Posterior vena cava (tissue), 2 donors: ENCODE measurements at regions not wholly inside any gene's neighbourhood (a gene's known extent, or its start where the extent isn't known, plus 50 kb on each side); places are given as distances from the start of the nearest gene placed in this dataset.

Experiments used
- DNase-seq: peaks from one replicate; pipeline ENCODE4 v3.0.0-alpha.2; 2020; ENCODE audit warnings: low spot score
- intact Hi-C, 2 donors: fragments of 100-400 bp; cut with DNase I; formaldehyde crosslinking; loops; one replicate each; pipeline versions ENCODE4 v1.14.1 to v1.14.2; 2022 to 2023
- donor health status: DM: yes; HTN: yes; CAD: no.
- donor health status: DM: yes; HTN: yes; CAD: no.

DNA sequence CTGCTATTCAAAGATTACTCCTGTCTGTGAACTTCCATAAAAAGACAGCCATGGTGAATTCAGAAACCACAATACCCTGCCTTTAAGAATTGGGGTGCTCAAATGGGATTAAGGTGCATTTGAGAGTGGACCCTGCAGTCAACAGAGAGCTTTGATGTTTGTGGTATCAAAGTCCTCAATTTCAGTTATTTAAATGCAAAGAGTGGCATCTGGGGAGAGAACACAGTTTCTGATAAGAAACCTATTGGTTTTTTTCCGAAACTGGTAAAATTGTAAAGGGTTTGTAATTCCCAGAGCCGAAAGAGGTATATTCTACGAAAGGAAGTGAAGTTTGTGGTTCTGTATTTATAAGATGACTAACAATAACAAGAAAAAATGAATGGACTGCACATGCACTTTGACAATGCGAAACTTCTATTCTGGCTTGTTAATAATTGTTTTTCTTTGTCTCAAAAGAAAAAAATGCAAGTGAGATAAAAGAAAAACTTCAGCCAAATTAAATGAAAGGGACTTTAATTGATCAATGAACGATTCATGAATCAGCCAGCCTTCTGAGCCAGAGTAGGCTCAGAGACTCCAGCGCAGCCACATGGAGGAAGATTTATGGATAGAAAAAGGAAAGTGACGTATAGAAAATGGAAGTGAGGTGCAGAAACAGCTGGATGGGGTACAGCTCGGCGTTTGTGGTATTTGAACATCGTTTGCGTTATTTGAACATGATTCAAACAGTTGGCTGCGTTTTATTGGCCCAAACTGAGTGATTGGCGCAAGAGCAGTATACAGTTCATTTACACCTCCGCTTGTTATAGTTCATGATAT lies 70.5 kb upstream of the DUSP22 start:
- intact Hi-C loops = no loop called here
- DNase-seq = no peak

DNA sequence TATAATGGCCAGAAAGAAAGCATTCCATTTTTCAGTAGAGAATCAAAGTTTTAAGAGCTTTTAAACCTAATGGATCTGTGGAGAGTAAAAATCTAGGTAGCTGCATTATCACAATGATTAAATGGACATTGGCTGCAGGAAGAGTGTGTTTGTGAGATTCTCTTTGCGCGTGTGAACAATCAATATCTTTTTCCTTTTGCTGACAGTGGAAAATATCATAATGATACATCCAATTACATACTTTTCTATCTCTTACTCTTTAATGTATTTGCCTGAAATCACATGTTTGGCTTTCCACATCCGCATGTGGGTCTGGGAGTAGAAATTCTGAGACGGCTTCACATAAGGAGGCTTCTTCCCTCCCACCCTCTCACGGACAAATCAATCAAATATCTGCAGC lies 69.8 kb upstream of the DUSP22 start:
- intact Hi-C loops = no loop called here
- DNase-seq = no peak

DNA sequence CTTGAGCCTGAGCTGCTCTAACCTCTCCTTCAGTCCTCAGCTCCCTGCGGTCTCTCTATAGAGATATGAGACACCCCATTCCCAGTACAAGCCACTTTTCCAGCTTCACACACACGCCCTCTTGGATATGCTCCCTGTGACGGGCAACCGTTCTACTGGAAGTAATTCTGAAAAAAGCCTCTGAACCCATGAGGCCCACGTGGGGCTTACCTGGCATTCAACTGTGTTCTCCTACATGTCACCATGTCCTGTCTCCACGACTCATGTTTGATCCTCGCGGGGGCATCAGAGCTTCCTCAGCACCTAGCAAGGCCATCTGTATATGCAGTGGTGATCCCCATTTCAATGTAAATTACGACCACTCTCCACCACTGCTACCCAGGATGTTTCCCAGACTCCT lies 69.2 kb upstream of the DUSP22 start:
- DNase-seq = no peak
- intact Hi-C loops = no loop called here

DNA sequence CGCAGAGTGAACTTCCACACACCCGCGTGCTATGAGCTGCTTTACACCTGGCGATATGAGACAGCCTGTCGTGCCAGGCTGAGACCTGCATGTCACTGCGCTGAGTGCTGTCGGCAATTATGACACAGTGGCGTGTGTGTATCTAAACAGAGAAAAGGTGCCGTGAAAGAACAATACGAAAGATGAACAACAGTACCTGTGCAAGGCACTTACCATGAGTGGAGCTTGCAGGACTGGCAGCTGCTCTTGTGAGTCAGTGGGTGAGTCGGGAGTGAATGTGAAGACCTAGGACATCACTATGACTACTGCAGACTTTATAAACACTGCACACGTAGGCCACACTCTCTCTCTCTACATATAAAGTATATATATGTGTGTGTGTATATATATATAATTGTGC lies 68.5 kb upstream of the DUSP22 start:
- intact Hi-C loops = no loop called here
- no peak for DNase-seq

DNA sequence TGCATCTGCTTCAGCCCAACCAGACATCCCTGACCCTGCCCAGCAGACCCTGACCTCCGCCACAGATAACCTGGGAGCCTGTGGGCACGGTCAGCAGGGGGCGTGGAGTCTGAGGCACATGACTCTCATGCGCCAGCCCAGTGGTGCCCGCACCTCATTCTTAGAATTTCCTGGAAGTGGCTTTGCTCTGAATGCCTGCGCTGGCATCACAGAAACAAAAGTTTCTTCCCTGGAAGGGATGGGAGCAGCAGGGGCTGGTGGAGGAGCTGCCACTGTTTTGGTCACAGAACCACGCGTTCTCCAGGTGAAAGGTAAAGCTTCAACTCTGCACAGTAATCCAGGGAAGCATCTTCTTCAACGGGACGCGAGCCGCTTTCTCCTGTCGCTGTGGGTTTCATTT lies 67.9 kb upstream of the DUSP22 start:
- no peak for DNase-seq
- intact Hi-C loops = no loop called here

DNA sequence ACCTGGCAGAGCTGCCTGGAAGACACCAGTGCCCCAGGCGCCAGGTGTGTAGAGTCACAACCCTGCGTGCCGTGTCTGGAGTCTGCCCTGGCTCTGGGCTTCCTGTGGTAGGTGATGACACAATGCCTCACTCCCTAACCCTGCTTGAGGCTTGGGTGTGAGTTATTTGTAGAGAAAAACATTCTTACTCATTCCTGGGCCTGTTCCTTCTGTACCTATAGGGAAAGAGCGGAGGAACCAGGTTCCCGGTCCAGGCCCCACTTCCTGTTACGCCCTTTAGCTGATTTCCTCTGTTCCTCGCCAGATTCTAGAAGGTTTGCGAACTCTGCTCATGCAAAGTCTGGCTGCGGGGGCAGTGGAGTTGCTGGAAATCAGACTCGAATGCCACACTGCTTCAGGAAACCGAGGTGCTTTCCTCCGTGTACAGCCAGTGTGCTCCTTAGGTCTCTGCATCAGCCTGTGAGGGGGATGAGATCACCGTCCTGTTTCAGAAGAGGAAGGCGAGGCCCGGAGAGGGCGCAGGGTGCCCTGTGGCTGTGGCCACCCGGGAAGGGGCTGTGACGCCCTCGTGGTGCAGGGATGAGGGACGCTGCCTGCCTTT lies 67.1 kb upstream of the DUSP22 start:
- intact Hi-C loops = no loop called here
- DNase-seq = no peak

DNA sequence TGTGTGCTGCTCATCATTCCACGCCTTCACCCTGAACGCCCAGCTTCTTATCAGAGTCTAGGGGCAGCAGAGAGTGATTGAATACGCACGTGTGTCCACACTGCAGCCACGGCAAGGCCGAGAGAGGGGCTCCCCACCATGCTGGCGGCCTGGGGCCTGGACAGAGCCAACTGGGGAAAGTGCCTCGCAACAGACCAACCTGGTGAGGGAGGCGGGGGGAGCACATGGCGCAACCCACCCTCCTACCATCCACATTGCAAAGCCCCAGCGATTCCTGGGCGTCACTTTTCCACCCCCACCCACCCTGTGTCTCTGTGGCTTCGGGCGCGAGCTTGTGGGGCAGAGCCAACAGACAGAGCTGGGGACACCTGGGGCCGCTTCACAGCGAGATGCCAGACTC lies 66.4 kb upstream of the DUSP22 start:
- DNase-seq = no peak

DNA sequence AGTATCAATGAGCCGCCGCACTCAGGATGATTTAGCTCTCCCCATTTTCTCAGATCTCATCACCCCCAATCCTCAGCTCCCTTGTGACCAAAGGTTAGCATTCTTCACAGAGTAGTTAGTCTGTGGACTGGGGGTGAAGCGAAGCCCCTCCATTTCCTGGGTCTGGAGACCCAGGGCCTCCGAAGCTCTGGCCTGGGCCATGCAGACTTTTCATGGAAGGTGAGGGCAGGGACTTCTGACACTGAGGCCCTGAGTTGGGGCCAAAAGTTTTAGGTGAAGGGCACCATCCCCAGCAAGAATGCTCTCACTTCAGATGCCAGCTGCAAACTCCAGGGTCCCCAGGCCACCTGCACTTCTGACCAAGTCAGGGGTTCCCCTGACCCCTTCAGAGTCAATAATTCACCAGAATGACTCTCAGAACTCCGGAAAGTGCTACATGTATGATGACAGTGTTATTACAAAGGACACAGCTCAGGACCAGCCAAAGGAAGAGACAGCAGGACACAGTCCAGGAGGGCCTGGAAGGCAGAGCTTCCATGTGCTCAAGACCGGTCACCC lies 65.7 kb upstream of the DUSP22 start:
- intact Hi-C loops = no loop called here
- no peak for DNase-seq

More for the DNA sequence above, 66.4 kb upstream of the DUSP22 start:
- intact Hi-C loops = no loop called here

DNA sequence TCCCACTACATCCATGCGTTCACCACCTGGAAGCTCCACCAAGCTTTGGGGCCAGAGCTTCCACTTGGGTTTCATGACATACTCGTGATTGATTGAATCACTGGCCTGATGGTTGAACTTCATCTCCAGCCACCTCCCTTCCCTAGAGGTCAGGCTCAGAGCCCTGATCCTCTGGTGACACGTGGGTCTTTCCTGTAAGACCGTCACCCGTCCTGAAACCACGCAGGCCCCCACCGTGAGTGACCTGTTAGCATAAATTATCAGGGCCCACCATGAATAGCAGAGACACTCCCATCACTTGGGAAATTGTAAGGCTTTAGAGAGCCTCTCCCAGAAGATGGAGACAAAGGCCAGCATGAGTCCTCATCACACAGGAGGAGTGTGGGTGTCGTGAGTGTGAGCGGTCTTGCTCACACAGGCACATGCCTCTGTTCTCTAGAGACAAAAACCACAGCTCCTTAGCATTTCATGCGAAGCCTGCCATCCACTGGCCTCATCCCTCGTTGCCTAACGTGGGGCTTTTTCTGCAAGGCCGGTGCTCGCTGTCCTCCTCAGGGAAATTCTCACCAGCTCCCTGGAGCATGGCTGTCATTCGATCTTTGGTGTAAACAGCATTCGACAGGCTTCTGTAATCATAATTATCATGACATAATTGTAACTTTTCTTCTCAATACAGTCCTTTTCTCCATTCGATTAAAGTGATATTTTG lies 65.1 kb upstream of the DUSP22 start:
- intact Hi-C loops = no loop called here
- DNase-seq = no peak

DNA sequence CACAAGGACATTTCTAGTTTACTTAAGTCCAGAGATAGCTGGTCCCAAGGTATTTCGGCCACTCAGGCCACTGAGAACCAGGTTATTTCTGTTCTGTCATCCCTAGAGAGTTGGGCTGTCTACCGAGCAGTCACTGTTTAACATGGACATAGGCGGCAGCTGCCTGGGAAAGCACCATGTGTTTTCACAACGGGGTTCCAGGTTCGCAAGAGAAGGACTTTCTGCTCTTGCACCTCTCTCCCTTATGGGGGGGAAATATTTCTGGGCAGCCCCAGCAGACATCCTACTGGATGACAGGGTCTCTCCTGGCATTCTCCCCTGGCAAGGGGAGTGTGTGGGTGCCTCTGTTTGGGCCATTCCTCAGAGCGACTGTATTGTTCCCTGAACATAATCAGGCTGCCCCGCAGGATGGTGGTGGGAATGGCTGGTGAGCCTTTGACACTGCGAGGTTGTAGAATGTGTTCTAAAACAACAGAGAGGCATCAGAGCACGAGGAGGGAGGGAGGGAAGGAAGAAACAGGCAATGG lies 64.4 kb upstream of the DUSP22 start:
- no peak for DNase-seq
- intact Hi-C loops = no loop called here

DNA sequence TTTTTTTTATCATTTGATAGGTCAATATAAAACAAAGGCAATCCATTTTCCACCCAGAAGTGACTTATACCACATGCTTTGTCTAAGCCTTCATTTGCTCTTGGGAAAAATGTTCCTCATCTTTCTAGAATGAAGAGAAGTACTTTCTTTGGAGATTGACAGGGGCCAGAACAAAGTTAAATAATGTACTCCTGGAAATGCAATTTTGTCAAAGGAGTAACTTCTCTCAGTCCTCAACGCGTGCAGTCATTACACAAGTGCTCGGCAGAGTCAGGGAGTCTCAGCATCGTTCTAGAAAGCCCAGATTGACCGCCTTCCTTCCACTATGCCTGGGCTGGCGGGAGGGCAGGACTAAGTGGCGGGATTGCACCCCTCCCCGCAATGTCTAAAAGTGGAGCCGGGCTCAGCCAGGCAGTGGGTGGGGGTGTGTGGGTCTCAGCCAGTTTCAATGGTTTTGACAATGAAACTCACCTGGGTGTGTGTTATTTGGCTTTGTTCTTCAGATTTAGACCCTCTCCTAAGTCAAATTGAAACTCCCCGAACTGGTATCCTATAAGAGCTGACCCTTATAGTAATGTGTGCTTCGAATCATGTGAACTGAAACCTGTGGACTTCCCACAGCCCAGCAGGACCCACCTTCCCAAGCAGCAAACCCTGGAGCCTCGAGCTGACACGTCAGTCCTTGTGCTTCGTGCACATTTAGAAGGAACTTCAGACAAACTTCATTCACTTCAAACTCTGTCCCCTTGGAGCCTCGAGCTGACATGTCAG lies 63.2 kb upstream of the DUSP22 start:
- intact Hi-C loops = no loop called here
- DNase-seq = no peak

DNA sequence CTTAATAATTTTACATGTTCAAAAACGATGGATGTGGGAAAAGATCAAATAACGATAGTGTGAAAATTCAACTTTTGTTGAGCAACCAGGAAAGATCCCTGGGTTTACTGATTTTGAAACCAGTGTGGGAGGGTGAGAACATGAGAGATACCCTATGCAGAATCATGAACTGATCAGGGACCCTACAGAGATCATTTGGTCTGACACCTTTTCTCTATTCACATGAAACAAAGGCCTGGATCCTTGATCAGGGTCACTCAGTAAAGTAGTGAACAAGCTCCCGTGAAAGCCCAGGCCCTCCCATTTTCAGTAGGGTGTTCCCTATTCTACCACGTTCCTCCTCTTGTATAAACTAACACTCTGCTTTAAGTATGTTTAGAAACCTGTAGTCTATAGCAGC lies 60.5 kb upstream of the DUSP22 start:
- intact Hi-C loops = no loop called here
- DNase-seq = no peak

DNA sequence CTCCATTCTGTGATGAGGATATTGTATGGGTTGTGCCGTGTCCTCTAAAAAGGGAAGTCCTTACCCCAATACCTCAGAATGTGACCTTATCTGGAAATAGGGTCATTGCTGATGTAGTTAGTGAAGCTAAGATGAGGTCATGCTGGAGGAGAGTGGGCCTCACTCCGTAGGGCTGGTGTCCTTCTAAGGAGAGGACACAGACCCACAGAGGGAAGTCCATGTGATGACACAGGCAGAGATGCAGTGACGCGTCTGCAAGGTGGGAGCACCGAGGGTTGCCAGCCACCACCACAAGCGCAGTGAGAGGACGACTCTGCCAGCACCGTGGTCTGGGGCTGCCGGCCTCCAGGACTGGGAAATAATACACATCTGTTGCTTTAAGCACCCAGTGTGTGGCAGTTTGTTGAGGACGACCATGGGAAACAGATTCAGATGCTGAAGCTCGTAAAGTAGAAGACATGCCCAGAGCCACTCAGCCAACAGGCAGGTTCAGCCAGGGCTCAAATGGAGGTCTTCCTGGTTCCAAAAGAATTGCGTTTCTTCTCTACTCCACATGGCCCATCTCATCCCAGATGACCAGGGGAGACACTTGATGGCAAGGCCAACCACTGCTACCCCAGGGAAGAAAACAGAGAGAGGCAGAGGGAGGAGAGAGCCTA lies 59.2 kb upstream of the DUSP22 start:
- DNase-seq = no peak
- intact Hi-C loops = no loop called here

DNA sequence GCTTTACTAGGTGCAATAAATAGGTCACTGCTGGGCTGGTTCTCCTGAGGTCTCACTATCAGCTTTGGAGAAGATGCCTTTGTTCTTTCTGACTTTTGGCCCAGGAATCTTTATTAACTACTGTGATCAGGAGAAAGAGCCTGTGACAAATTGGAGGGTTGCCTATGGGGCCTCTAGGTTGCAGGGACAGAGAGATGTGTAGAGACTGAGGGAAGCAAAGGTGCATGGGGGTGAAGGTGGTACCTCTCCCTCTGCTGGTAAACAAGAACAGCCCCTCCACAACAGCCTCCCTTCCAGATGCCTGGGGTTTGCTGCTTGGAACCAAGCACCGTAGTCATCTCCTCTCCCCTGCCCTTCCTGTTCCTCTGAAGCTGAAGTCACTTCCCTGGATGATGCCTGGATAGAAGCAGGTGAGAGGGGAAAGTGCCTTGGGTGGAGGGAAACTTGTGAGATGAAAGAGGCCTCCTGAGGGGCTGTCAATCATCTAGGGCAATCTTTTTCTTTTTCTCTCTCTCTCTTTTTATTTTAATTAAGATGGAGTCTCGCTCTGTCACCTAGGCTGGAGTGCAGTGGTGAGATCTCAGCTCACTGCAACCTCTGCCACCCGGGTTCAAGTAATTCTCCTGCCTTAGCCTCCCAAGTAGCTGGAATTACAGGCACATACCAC lies 57.4 kb upstream of the DUSP22 start:
- intact Hi-C loops = no loop called here
- DNase-seq = no peak

DNA sequence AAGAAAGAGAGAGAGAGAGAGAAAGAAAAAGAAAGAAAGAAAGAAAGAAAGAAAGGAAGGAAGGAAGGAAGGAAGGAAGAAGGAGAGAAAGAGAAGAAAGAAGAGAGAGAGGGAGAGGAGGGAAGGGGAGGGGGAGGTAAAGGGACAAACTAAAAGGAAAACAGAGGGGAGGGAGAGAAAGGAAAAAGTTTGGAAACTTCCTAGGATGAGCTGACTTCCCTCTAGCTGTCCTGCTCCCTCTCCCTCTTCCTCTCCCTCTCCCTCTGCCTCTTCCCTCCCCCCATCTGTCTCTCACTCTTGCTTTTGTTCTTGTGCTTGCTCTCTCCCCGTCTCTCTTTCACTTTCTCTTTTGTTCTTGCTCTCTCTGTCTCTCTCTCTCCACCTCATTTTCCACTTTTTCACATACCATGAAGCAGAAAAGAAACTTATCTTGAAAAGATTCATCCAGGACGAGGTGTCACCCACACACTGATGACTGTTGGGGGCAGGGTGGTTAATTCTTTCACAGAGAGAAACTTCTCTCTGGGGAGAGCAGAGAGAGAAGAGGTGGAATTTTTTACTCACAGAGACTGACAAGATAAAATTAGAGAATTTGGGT lies 56.4 kb upstream of the DUSP22 start:
- no peak for DNase-seq
- intact Hi-C loops = no loop called here

DNA sequence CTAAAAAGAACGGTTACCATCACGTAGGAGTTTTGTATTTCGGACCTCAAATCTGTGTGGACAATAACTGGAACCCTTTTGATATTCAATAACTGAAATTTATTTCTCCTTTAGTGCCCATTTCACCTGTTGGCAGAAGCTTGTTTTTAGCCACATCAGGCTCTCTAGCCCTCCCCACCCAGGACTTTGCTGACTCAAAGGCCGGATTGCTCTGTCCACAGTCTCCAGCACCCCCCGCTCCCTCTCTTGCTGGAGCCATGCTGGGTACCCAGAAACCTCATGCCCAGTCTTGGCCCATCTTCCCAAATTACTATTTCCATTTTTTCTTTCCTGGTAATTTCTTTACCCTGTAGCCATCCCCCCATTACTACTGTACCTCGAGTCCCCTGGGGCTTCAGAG lies 55.8 kb upstream of the DUSP22 start:
- DNase-seq = no peak
- intact Hi-C loops = no loop called here

DNA sequence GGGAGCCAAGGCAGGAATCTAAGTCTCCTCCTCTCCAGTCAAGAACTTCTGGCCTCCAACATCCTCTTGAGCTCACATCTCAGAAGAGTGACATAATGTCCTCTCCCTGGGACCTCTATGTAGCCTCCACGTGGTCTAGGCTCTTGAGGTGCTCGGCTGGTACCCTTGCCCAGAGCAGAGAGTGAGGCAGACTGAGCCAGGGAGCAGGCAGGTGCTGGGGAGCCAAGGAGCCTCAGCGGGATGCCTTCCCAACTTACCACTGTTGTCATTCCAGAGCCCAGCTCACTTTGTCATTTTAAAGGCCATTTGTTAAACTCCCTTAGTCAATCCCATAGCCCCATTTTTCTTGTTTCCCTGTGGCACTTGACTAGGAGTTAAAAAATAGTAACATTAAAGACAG lies 52.1 kb upstream of the DUSP22 start:
- DNase-seq = no peak
- intact Hi-C loops = no loop called here

DNA sequence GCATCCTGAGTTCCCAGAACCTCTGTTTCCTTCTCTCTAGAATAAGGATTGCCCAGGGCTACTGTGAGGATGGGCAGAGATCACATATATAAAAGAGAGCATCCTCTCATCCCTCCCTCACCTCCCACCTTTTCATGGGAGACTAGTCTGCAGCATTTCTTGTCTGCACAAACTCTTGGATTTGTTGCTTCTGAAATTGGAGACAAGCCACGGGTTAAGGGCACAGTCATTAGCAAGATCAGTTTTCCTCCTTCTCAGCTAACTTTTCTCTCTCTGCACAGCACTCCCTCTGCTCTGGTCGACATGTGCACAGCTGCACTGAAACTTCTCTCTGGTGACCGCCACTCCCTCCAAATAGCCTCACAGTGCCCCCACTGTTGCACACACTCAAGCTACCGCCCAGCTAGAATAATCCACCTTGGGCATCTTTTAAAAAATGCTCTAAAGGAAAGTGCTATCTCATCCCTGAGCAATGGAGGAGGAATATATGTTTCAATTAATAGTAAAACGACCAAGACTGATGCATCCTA lies 50.9 kb upstream of the DUSP22 start:
- no peak for DNase-seq

More for the DNA sequence above, 50.9 kb upstream of the DUSP22 start:
- intact Hi-C loops = no loop called here
